ENCODE measurements at regions not wholly inside any gene's neighbourhood (a gene's known extent, or its start where the extent isn't known, plus 50 kb on each side); places are given as distances from the start of the nearest gene placed in this dataset.

- Histone ChIP-seq H3K36me3 (no peaks in the 10 kb centered on the region), H3K4me1 (no peaks in the 10 kb centered on the region), H3K4me3 (no peak overlapping the region), H3K27ac (replicated peaks) (no peak overlapping the region), H3K27me3 (ENCODE audit: low read depth) (no peaks in the 10 kb centered on the region), H3K9me3 (replicated peaks) (peaks cover 3% of the 10 kb centered on the region)
- TF ChIP-seq CTCF (IDR thresholded peaks at IDR 0.05; ENCODE audit: borderline replicate concordance): no peak
- no peak for DNase-seq
- intact Hi-C loops (cut with micrococcal nuclease): no loop called here
Measured at GRCh38 chr11:41878095-41878494, 418.6 kb upstream of the LRRC4C start.

DNA sequence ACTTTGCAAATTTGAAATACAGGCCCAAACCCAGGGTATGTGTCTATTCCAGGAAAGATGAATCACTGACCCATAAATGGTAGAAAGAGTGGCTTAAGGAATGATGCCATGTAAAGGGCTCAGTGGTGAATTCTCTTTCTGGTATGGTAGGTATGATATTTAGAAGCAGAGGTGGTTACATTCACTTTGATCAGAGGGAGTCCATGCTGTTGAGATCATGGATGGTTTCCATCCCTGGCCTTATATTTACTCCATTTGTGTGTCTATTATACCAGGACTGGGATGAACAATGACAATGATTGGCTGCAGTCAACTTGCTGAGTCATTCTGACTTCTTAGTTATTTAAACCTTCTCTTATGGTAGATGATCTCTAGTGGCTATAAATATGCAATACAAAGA, 419.8 kb upstream of the LRRC4C start:
- intact Hi-C loops (cut with micrococcal nuclease): no loop called here
- H3K27ac ChIP-seq (replicated peaks): no peak overlapping the region
- no peaks in the 10 kb centered on the region for H3K27me3 ChIP-seq (ENCODE audit: low read depth)
- no peaks in the 10 kb centered on the region for H3K4me1 ChIP-seq
- no peak overlapping the region for H3K4me3 ChIP-seq
- peaks cover 3% of the 10 kb centered on the region for H3K9me3 ChIP-seq (replicated peaks)
- no peak for DNase-seq
- H3K36me3 ChIP-seq: no peaks in the 10 kb centered on the region
- no peak for TF ChIP-seq CTCF (IDR thresholded peaks at IDR 0.05; ENCODE audit: borderline replicate concordance)

DNA sequence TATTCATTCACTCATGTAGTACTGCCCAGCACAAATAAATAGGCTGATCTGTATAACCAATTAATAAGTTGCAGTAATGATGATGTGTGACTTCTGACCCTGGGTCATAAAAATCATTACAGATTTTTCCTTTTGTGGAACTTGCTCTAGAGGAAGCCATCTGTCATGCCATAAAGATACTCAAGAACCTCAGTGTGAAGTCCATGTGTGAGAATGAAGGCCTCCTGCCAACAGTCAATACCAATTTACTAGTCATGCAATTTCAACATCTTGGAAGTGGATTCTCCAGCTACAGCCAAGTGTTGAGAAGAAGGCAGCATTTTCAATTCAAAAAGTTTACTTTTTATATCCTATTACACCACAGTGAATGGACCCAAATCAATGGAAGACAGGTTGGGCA, 435.6 kb upstream of the LRRC4C start:
- H3K9me3 ChIP-seq (replicated peaks): no peaks in the 10 kb centered on the region
- no peaks in the 10 kb centered on the region for H3K4me1 ChIP-seq
- H3K4me3 ChIP-seq: no peak overlapping the region
- TF ChIP-seq CTCF (IDR thresholded peaks at IDR 0.05; ENCODE audit: borderline replicate concordance): no peak
- H3K27me3 ChIP-seq (ENCODE audit: low read depth): no peaks in the 10 kb centered on the region
- intact Hi-C loops (cut with micrococcal nuclease): no loop called here
- DNase-seq: no peak
- no peaks in the 10 kb centered on the region for H3K36me3 ChIP-seq
- no peak overlapping the region for H3K27ac ChIP-seq (replicated peaks)

GRCh38 chr11:41897991-41898390, 438.5 kb upstream of the LRRC4C start:
- no peak overlapping the region for H3K27ac ChIP-seq (replicated peaks)
- no peak for TF ChIP-seq CTCF (IDR thresholded peaks at IDR 0.05; ENCODE audit: borderline replicate concordance)
- no peaks in the 10 kb centered on the region for H3K9me3 ChIP-seq (replicated peaks)
- DNase-seq: no peak
- no peak overlapping the region for H3K4me3 ChIP-seq
- intact Hi-C loops (cut with micrococcal nuclease): no loop called here
- H3K36me3 ChIP-seq: no peaks in the 10 kb centered on the region
- no peaks in the 10 kb centered on the region for H3K4me1 ChIP-seq
- H3K27me3 ChIP-seq (ENCODE audit: low read depth): no peaks in the 10 kb centered on the region

DNA sequence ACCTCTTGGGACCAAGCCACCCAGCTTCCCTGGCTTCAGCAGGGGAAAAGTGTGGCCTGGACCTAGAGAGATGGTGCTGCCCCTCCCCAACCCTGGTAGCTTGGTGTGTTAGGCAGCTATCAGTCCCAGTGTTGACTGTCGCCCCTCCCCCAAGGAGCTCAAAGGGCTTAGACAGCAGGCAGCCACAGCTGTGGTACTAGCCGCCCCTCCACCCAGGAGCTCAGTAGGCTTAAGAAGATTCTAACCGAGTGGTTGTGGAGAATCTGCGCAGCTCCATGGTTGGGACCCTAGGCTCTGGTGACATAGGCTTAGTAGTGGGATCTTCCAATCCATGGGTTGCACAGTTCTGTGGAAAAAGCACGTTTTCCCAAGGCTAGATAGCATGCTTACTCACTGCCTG, 458.4 kb upstream of the LRRC4C start:
- Histone ChIP-seq H3K36me3 (no peaks in the 10 kb centered on the region), H3K4me1 (no peaks in the 10 kb centered on the region), H3K27ac (replicated peaks) (no peak overlapping the region), H3K27me3 (ENCODE audit: low read depth) (no peaks in the 10 kb centered on the region), H3K4me3 (no peak overlapping the region), H3K9me3 (replicated peaks) (peaks cover 71% of the 10 kb centered on the region)
- intact Hi-C loops (cut with micrococcal nuclease): no loop called here
- TF ChIP-seq CTCF (IDR thresholded peaks at IDR 0.05; ENCODE audit: borderline replicate concordance): no peak
- DNase-seq: no peak

GRCh38 chr11:41920374-41920773, 460.9 kb upstream of the LRRC4C start:
- H3K4me1 ChIP-seq: no peaks in the 10 kb centered on the region

More at GRCh38 chr11:41920374-41920773, 460.9 kb upstream of the LRRC4C start:
- no peak overlapping the region for H3K4me3 ChIP-seq
- no peak for TF ChIP-seq CTCF (IDR thresholded peaks at IDR 0.05; ENCODE audit: borderline replicate concordance)
- peaks cover 49% of the 10 kb centered on the region for H3K9me3 ChIP-seq (replicated peaks)
- no peak for DNase-seq
- H3K27ac ChIP-seq (replicated peaks): no peak overlapping the region
- no peaks in the 10 kb centered on the region for H3K27me3 ChIP-seq (ENCODE audit: low read depth)
- intact Hi-C loops (cut with micrococcal nuclease): no loop called here
- H3K36me3 ChIP-seq: no peaks in the 10 kb centered on the region
